ENCODE measurements at regions not wholly inside any gene's neighbourhood (a gene's known extent, or its start where the extent isn't known, plus 50 kb on each side); places are given as distances from the start of the nearest gene placed in this dataset.

DNA sequence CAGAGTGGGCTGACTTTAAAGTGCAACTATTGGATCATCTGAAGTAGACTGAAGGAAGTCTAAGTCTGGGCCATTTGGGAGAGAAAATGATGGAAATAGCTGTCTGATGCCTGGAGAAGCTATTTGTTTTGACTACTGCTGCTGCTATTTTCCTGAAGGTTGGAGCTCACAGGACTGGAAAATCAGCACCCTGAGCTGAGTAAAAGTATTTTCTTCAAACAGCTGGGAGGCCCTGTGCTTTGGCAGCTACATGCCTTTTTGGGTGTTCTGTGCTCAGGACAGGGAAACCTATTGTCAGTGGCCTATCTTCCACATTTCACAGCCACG is 302.6 kb downstream of the ENC1 start:
- TF ChIP-seq, protein P1, sequence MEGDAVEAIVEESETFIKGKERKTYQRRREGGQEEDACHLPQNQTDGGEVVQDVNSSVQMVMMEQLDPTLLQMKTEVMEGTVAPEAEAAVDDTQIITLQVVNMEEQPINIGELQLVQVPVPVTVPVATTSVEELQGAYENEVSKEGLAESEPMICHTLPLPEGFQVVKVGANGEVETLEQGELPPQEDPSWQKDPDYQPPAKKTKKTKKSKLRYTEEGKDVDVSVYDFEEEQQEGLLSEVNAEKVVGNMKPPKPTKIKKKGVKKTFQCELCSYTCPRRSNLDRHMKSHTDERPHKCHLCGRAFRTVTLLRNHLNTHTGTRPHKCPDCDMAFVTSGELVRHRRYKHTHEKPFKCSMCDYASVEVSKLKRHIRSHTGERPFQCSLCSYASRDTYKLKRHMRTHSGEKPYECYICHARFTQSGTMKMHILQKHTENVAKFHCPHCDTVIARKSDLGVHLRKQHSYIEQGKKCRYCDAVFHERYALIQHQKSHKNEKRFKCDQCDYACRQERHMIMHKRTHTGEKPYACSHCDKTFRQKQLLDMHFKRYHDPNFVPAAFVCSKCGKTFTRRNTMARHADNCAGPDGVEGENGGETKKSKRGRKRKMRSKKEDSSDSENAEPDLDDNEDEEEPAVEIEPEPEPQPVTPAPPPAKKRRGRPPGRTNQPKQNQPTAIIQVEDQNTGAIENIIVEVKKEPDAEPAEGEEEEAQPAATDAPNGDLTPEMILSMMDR (IDR thresholded peaks at IDR 0.05 in 2 of 3, conservative IDR thresholded peaks at IDR 0.05 in 1 of 3; ENCODE audit: borderline replicate concordance in 1 of 3, insufficient read depth in 1 of 3, low read depth in 2 of 3, low read length in 2 of 3) = no peak
- TF ChIP-seq, protein P2, sequence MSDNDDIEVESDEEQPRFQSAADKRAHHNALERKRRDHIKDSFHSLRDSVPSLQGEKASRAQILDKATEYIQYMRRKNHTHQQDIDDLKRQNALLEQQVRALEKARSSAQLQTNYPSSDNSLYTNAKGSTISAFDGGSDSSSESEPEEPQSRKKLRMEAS (IDR thresholded peaks at IDR 0.05) = no peak
- no peak for TF ChIP-seq EZH2 (IDR thresholded peaks at IDR 0.05)
- no peak for TF ChIP-seq CBX3 (IDR thresholded peaks at IDR 0.05; ENCODE audit: low read depth)
